BJ (cell line): ENCODE measurements at regions not wholly inside any gene's neighbourhood (a gene's known extent, or its start where the extent isn't known, plus 50 kb on each side); places are given as distances from the start of the nearest gene placed in this dataset.

ENCODE experiments used
- CTCF ChIA-PET: fragments of 350-600 bp; formaldehyde crosslinking; extraction: SDS; loops from one replicate; lab custom pipeline; 2021; ENCODE audit warnings: antibody characterized with exemption, inconsistent platforms; lab: Yijun Ruan, JAX
- POLR2A ChIA-PET: fragments of 300-600 bp; sonication (Branson Sonifier 250); formaldehyde crosslinking; extraction: SDS; loops from one replicate; lab custom pipeline; 2021; ENCODE audit warnings: antibody characterized with exemption; lab: Charles Lee
- DNase-seq: peaks from one replicate; pipeline ENCODE4 v3.0.0-alpha.2; 2011; ENCODE audit warnings: low read depth
- H3K27me3 ChIP-seq: 2 replicates; pipeline ENCODE4 v1.6.0; 2011; ENCODE audit warnings: low read length; ENCODE audit not compliant: control insufficient read depth, insufficient read depth
- H3K36me3 ChIP-seq: 2 replicates; pipeline ENCODE4 v1.5.1; 2011; ENCODE audit warnings: low read length; ENCODE audit not compliant: control insufficient read depth, insufficient read depth
- H3K4me3 ChIP-seq: 2 replicates; pipeline ENCODE4 v1.5.1; 2011; ENCODE audit warnings: low read depth, mild to moderate bottlenecking, control low read depth, low read length
- CTCF ChIP-seq: IDR thresholded peaks from 2 replicates; pipeline ENCODE4 v1.5.1; 2011; ENCODE audit warnings: low read depth, mild to moderate bottlenecking, control low read depth, inconsistent platforms, low read length, moderate library complexity; ENCODE audit not compliant: insufficient read depth

GRCh38 chr9:107711542-107711941 lies 222.0 kb upstream of the KLF4 start:
- peak; percentile 87 for DNase-seq
- no peak for TF ChIP-seq CTCF
- ChIA-PET POLR2A (no interaction called here), CTCF (no interaction called here)
- no peaks in the 10 kb centered on the region for H3K27me3 ChIP-seq
- no peaks in the 10 kb centered on the region for H3K36me3 ChIP-seq
- H3K4me3 ChIP-seq: no peak overlapping the region

GRCh38 chr9:107710953-107711352 lies 221.4 kb upstream of the KLF4 start:
- no peaks in the 10 kb centered on the region for H3K36me3 ChIP-seq
- no peak for TF ChIP-seq CTCF
- ChIA-PET POLR2A (no interaction called here), CTCF (interaction anchor here (1.2 kb wide), 1 partner anchor 960 kb away, joined by 6 read pairs; no protein-coding TSS in a partner anchor)
- H3K27me3 ChIP-seq: no peaks in the 10 kb centered on the region
- H3K4me3 ChIP-seq: no peak overlapping the region
- no peak for DNase-seq

GRCh38 chr9:107710546-107710945 lies 221.0 kb upstream of the KLF4 start:
- POLR2A ChIA-PET: no interaction called here
- no peak for DNase-seq
- CTCF ChIA-PET: interaction anchor here (1.2 kb wide), 1 partner anchor 960 kb away, joined by 6 read pairs; no protein-coding TSS in a partner anchor
- Histone ChIP-seq H3K4me3 (no peak overlapping the region), H3K36me3 (no peaks in the 10 kb centered on the region), H3K27me3 (no peaks in the 10 kb centered on the region)
- TF ChIP-seq CTCF: no peak

- POLR2A ChIA-PET: no interaction called here
- TF ChIP-seq CTCF: no peak
- no peak for DNase-seq
- Histone ChIP-seq H3K4me3 (no peak overlapping the region), H3K36me3 (no peaks in the 10 kb centered on the region), H3K27me3 (no peaks in the 10 kb centered on the region)
- CTCF ChIA-PET: no interaction called here
Observed at GRCh38 chr9:107708791-107709190, 219.2 kb upstream of the KLF4 start.

- Histone ChIP-seq H3K4me3 (no peak overlapping the region), H3K36me3 (no peaks in the 10 kb centered on the region), H3K27me3 (no peaks in the 10 kb centered on the region)
- ChIA-PET CTCF (no interaction called here), POLR2A (no interaction called here)
- no peak for TF ChIP-seq CTCF
- no peak for DNase-seq
Observed at GRCh38 chr9:107707915-107708441, 218.4 kb upstream of the KLF4 start.
